IPS DF 6.9 (cell line): ENCODE measurements at regions not wholly inside any gene's neighbourhood (a gene's known extent, or its start where the extent isn't known, plus 50 kb on each side); places are given as distances from the start of the nearest gene placed in this dataset.
"Not testable (repeated sequence)": the region's sequence is repeated elsewhere in the genome, so short reads cannot be mapped to it uniquely, and the experiment has no call there.

Source experiments
- DNase-seq: peaks from one replicate; pipeline ENCODE4 v3.0.0-alpha.2; 2013; ENCODE audit warnings: low read depth, low spot score
- H3K27ac ChIP-seq: one replicate; pipeline ENCODE4 v1.5.1; 2013; ENCODE audit warnings: low read length, control low read depth
- H3K27me3 ChIP-seq: 2 replicates; pipeline ENCODE4 v1.6.1; 2013; ENCODE audit warnings: mild to moderate bottlenecking, low read length; ENCODE audit not compliant: control insufficient read depth, insufficient read depth
- H3K36me3 ChIP-seq: 2 replicates; pipeline ENCODE4 v1.6.1; 2013; ENCODE audit warnings: low read length; ENCODE audit not compliant: control insufficient read depth, insufficient read depth
- H3K4me1 ChIP-seq: 2 replicates; pipeline ENCODE4 v1.6.1; 2013; ENCODE audit warnings: low read length; ENCODE audit not compliant: control insufficient read depth, insufficient read depth
- H3K4me3 ChIP-seq: 2 replicates; pipeline ENCODE4 v1.5.1; 2013; ENCODE audit warnings: mild to moderate bottlenecking, low read length
- H3K9me3 ChIP-seq: 2 replicates; pipeline ENCODE4 v1.6.1; 2013; ENCODE audit warnings: low read length, inconsistent platforms; ENCODE audit not compliant: control insufficient read depth, insufficient read depth
- WGBS: extraction: QIAGEN DNeasy Blood & Tissue Kit; methylation state at CpG from one replicate; pipeline ENCODE4 v1.1.7; 2013; ENCODE audit warnings: mixed read lengths, missing lambda C conversion rate; ENCODE audit not compliant: insufficient read length, insufficient coverage; 5-methylcytosine and 5-hydroxymethylcytosine counted together

GRCh38 chr5:67748165-67748690 lies 467.3 kb upstream of the PIK3R1 start:
- Histone ChIP-seq H3K4me1 (no peaks in the 10 kb centered on the region), H3K27ac (no peak overlapping the region), H3K27me3 (no peaks in the 10 kb centered on the region), H3K4me3 (no peak overlapping the region), H3K36me3 (no peaks in the 10 kb centered on the region), H3K9me3 (no peaks in the 10 kb centered on the region)
- no peak for DNase-seq
- no CpG with 5 or more reads among the region's 1 CpG for WGBS

GRCh38 chr5:67747096-67747495 lies 468.5 kb upstream of the PIK3R1 start:
- H3K9me3 ChIP-seq: no peaks in the 10 kb centered on the region
- no peaks in the 10 kb centered on the region for H3K36me3 ChIP-seq
- no peak for DNase-seq
- H3K4me3 ChIP-seq: no peak overlapping the region
- H3K4me1 ChIP-seq: no peaks in the 10 kb centered on the region
- no peak overlapping the region for H3K27ac ChIP-seq
- WGBS: no CpG with 5 or more reads among the region's 1 CpG
- no peaks in the 10 kb centered on the region for H3K27me3 ChIP-seq

DNA sequence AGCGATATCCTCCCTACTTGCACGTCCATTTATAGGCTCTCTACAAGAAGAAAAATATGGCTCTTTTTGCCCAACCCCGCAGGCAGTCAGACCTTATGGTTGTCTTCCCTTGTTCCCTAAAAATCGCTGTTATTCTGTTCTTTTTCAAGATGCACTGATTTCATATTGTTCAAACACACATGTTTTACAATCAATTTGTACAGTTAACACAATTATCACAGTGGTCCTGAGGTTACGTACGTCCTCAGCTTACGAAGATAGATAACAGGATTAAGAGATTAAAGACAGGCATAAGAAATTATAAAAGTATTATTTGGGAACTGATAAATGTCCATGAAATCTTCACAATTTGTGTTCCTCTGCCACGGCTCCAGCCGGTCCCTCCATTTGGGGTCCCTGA lies 468.9 kb upstream of the PIK3R1 start:
- not testable (repeated sequence) for H3K4me3 ChIP-seq, DNase-seq, H3K36me3 ChIP-seq, H3K27me3 ChIP-seq, H3K4me1 ChIP-seq, H3K27ac ChIP-seq, H3K9me3 ChIP-seq
- WGBS: no CpG with 5 or more reads among the region's 9 CpGs

DNA sequence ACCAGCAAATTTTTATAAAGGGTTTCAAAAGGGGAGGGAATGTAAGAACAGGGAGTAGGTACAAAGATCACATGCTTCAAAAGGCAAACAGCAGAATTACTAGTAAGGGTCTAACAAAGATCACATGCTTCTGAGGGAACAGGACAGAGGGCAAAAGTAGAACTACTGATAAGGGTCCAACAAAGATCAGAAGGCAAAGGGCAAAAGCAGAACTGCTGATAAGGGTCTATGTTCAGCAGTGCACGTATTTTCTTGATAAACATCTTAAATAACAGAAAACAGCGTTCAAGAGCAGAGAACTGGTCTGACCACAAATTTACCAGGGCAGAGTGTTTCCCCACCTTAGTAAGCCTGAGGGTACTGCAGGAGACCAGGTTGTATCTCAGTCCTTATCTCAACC lies 469.5 kb upstream of the PIK3R1 start:
- no CpG with 5 or more reads among the region's 2 CpGs for WGBS
- DNase-seq: no peak
- Histone ChIP-seq H3K36me3 (no peaks in the 10 kb centered on the region), H3K4me3 (no peak overlapping the region), H3K27me3 (no peaks in the 10 kb centered on the region), H3K9me3 (no peaks in the 10 kb centered on the region), H3K4me1 (no peaks in the 10 kb centered on the region), H3K27ac (no peak overlapping the region)

- no peak overlapping the region for H3K4me3 ChIP-seq
- no peaks in the 10 kb centered on the region for H3K27me3 ChIP-seq
- no CpG with 5 or more reads among the region's 2 CpGs for WGBS
- no peak overlapping the region for H3K27ac ChIP-seq
- no peak for DNase-seq
- H3K9me3 ChIP-seq: no peaks in the 10 kb centered on the region
- no peaks in the 10 kb centered on the region for H3K36me3 ChIP-seq
- no peaks in the 10 kb centered on the region for H3K4me1 ChIP-seq
Measured at GRCh38 chr5:67732921-67733320, 482.6 kb upstream of the PIK3R1 start.

- no peak overlapping the region for H3K27ac ChIP-seq
- H3K4me3 ChIP-seq: no peak overlapping the region
- no peaks in the 10 kb centered on the region for H3K36me3 ChIP-seq
- no peaks in the 10 kb centered on the region for H3K27me3 ChIP-seq
- no peak for DNase-seq
- no peaks in the 10 kb centered on the region for H3K9me3 ChIP-seq
- H3K4me1 ChIP-seq: no peaks in the 10 kb centered on the region
Measured at GRCh38 chr5:67732471-67732870, 483.1 kb upstream of the PIK3R1 start.

DNA sequence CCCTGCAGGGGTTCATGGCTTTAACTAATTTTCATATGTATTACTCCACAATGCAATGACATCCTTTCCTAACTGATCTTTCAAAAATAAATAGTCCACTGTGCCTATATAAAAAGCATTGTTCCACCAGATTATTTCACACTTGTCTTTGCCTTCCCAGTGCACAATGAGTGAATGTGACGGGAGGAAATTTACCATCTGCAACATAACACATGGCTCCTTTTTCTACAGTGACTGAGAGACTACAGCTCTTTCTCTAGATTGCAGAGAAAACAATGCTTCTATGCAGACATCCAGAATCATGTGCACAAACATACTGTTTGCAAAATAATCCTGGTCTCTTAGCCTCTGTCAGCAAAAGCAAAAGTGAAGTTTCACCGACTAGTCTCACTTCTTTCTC lies 483.7 kb upstream of the PIK3R1 start:
- no peak for DNase-seq
- H3K9me3 ChIP-seq: no peaks in the 10 kb centered on the region
- no peaks in the 10 kb centered on the region for H3K4me1 ChIP-seq
- no CpG with 5 or more reads among the region's 2 CpGs for WGBS
- no peak overlapping the region for H3K27ac ChIP-seq
- no peaks in the 10 kb centered on the region for H3K36me3 ChIP-seq
- no peaks in the 10 kb centered on the region for H3K27me3 ChIP-seq
- no peak overlapping the region for H3K4me3 ChIP-seq

DNA sequence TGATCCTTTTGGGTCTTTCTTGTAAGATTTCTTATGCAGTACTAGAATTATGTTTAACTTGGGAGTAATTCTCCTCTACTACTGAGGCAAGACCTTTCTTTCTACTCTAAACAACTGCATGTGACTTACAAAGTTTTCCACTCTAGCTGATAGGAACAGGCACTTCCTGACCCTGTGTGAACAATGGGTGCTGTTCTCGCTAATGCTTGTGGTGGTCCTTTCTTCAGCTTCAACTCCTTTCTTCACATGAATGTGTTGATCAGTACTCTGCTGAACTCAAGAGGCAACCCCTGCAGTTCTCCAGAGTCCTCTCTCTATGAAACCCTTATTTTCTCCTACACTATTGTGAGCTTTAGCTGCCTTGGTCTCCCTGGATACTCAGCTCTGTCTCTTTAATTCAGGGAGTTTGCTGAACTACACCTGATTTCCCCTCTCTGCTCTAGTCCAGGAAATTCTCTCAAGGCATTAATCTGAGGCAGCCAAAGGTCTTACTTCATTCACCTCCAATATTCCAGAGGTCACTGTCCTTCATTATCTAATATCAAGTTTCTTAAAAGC lies 484.6 kb upstream of the PIK3R1 start:
- Histone ChIP-seq H3K4me1 (no peaks in the 10 kb centered on the region), H3K27me3 (no peaks in the 10 kb centered on the region), H3K4me3 (no peak overlapping the region), H3K9me3 (no peaks in the 10 kb centered on the region), H3K27ac (no peak overlapping the region), H3K36me3 (no peaks in the 10 kb centered on the region)
- no CpG with 5 or more reads among the region's 1 CpG for WGBS
- no peak for DNase-seq

DNA sequence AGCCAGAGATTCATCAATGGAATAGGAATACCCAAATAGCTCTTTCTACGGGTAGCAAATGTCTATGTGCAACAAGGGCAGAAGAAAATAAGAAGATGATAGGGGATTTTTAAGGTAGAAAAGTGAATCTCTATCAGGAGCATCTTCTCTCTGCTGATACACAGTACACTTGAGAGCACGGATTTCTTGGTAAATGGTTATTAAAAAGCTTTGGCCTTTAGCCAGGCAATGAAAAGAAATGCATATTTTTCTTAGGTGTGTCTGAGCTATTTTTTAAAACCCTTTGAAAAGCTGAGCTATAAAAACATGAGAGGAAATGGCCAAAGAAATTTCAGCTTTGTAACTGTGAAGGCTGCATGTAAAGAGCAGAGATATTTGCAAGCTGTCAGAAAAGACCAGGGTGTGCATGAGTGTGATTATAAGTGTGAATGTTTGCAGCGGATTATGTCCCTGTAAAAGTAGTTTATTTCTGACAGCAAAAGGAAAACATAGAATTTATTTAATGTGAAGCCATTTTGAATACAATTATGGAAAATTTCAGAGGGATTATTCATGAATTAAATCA lies 487.1 kb upstream of the PIK3R1 start:
- H3K27me3 ChIP-seq: no peaks in the 10 kb centered on the region
- H3K4me3 ChIP-seq: no peak overlapping the region
- H3K9me3 ChIP-seq: no peaks in the 10 kb centered on the region
- H3K27ac ChIP-seq: no peak overlapping the region
- DNase-seq: no peak
- no peaks in the 10 kb centered on the region for H3K36me3 ChIP-seq
- no peaks in the 10 kb centered on the region for H3K4me1 ChIP-seq
- WGBS: no CpG with 5 or more reads among the region's 3 CpGs

DNA sequence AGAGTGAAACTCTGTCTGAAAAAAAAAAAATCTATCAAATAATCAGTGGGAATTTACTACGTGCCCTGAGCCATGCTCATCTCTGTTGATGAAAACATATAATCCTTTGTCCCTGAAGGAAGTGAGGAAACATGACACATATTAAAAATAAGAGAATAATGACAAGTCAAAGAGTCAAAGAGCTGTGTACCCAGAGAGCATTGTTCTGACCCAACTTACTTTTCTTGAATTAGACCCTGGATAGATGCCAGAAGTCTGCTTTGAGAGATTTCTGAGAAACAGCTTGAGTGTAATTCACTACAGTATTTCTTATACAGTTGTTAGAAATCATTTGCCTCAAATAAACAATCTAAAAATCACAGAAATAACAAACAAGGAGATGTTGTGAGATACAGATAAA lies 490.0 kb upstream of the PIK3R1 start:
- no peaks in the 10 kb centered on the region for H3K4me1 ChIP-seq
- no peak overlapping the region for H3K27ac ChIP-seq
- WGBS: no CpG with 5 or more reads among the region's 1 CpG
- no peaks in the 10 kb centered on the region for H3K27me3 ChIP-seq
- no peak for DNase-seq
- H3K36me3 ChIP-seq: no peaks in the 10 kb centered on the region
- no peak overlapping the region for H3K4me3 ChIP-seq
- H3K9me3 ChIP-seq: no peaks in the 10 kb centered on the region

DNA sequence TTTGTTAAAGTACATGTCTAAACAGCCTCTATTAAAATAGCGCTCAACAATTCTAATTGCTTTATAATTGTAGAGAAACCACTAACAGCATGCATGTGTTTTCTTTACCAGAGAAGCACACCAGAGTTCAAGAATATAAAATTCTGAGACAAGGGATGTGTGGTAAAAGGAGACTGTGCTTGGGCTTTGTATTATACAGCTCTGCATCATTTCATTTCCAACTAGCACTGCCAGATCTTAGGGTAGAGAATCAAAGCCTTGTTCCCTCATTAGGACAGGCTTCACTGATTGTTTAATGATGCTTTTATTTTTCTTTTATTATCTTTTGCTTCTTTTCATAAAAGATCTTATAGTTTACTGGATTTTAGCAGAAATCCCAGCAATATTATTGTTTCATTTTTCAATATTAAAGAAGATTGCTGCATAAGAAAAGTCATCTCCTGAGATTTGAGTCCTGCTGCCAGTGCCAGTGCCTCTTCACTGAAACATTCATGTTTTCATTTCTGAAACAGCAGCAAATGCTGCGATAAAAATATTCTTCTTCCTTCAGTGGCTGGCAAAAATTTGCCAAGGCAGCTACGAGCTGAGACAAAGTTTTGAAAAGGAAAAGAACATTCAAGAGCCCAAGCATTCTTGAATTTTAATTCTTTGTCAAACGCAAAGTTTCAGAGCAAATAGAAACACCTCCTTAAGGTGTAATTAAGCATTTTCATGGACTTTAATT lies 491.0 kb upstream of the PIK3R1 start:
- Histone ChIP-seq H3K36me3 (no peaks in the 10 kb centered on the region), H3K4me1 (no peaks in the 10 kb centered on the region), H3K27ac (no peak overlapping the region), H3K27me3 (no peaks in the 10 kb centered on the region), H3K9me3 (no peaks in the 10 kb centered on the region), H3K4me3 (no peak overlapping the region)
- no CpG with 5 or more reads among the region's 4 CpGs for WGBS
- no peak for DNase-seq
